ENCODE measurements at regions not wholly inside any gene's neighbourhood (a gene's known extent, or its start where the extent isn't known, plus 50 kb on each side); places are given as distances from the start of the nearest gene placed in this dataset.
A peak's percentile ranks its signal among the peaks of the same experiment; 100 is the strongest.

- TF ChIP-seq CTCF (conservative IDR thresholded peaks at IDR 0.05; ENCODE audit: low read depth, low read length) = no peak
- H3K4me3 ChIP-seq (ENCODE audit: low read depth, low read length) = no peak overlapping the region
- peak; percentile 11 for DNase-seq (ENCODE audit: low read depth)
Observed at GRCh38 chr5:33364406-33364805, 76.4 kb upstream of the TARS1 start.

- no peak overlapping the region for H3K4me3 ChIP-seq (ENCODE audit: low read depth, low read length)
- no peak for TF ChIP-seq CTCF (conservative IDR thresholded peaks at IDR 0.05; ENCODE audit: low read depth, low read length)
- DNase-seq (ENCODE audit: low read depth) = no peak
Observed at GRCh38 chr5:33367416-33367815, 73.3 kb upstream of the TARS1 start.

GRCh38 chr5:33369485-33370465 lies 71.0 kb upstream of the TARS1 start:
- H3K4me3 ChIP-seq (ENCODE audit: low read depth, low read length) = no peak overlapping the region
- peak; percentile 95 for DNase-seq (ENCODE audit: low read depth)
- TF ChIP-seq CTCF (conservative IDR thresholded peaks at IDR 0.05; ENCODE audit: low read depth, low read length) = no peak

GRCh38 chr5:33370466-33370859 lies 70.3 kb upstream of the TARS1 start:
- no peak for DNase-seq (ENCODE audit: low read depth)
- no peak overlapping the region for H3K4me3 ChIP-seq (ENCODE audit: low read depth, low read length)
- no peak for TF ChIP-seq CTCF (conservative IDR thresholded peaks at IDR 0.05; ENCODE audit: low read depth, low read length)

GRCh38 chr5:33371660-33372059 lies 69.1 kb upstream of the TARS1 start:
- TF ChIP-seq CTCF (conservative IDR thresholded peaks at IDR 0.05; ENCODE audit: low read depth, low read length) = no peak
- peak; percentile 87 for DNase-seq (ENCODE audit: low read depth)
- no peak overlapping the region for H3K4me3 ChIP-seq (ENCODE audit: low read depth, low read length)

GRCh38 chr5:33372721-33373472 lies 67.9 kb upstream of the TARS1 start:
- no peak for TF ChIP-seq CTCF (conservative IDR thresholded peaks at IDR 0.05; ENCODE audit: low read depth, low read length)
- no peak overlapping the region for H3K4me3 ChIP-seq (ENCODE audit: low read depth, low read length)
- peak; percentile 26 for DNase-seq (ENCODE audit: low read depth)

Data from choroid plexus epithelial cell (primary cell).